Liver (tissue), 8 donors: ENCODE measurements at regions not wholly inside any gene's neighbourhood (a gene's known extent, or its start where the extent isn't known, plus 50 kb on each side); places are given as distances from the start of the nearest gene placed in this dataset.

Experiments
- DNase-seq: peaks from one replicate; pipeline ENCODE4 v3.0.0-alpha.2; 2017; ENCODE audit warnings: low spot score
- H3K27ac ChIP-seq, 2 donors: one replicate each; pipeline ENCODE4 v1.7.0; 2013; ENCODE audit warnings: inconsistent platforms in 2 of 2, low read length in 2 of 2, control low read depth in 1 of 2, low read depth in 1 of 2, mild to moderate bottlenecking in 1 of 2
- H3K27me3 ChIP-seq, 4 donors: one replicate each; pipeline versions ENCODE4 v1.6.1 to v1.7.0; 2013; ENCODE audit warnings: low read length in 3 of 4, inconsistent platforms in 1 of 4, mild to moderate bottlenecking in 1 of 4, moderate library complexity in 1 of 4; ENCODE audit not compliant: control insufficient read depth in 4 of 4, insufficient read depth in 4 of 4
- H3K36me3 ChIP-seq, 4 donors: one replicate each; pipeline versions ENCODE4 v1.6.1 to v1.7.0; 2013; ENCODE audit warnings: low read length in 3 of 4, mild to moderate bottlenecking in 3 of 4, low read depth in 1 of 4, moderate library complexity in 1 of 4; ENCODE audit not compliant: control insufficient read depth in 4 of 4, insufficient read depth in 3 of 4
- H3K4me1 ChIP-seq, 4 donors: one replicate each; pipeline versions ENCODE4 v1.6.1 to v1.7.0; 2013; ENCODE audit warnings: low read length in 3 of 4, mild to moderate bottlenecking in 3 of 4, moderate library complexity in 1 of 4; ENCODE audit not compliant: control insufficient read depth in 4 of 4, insufficient read depth in 4 of 4
- H3K4me3 ChIP-seq, 3 donors: one replicate each; pipeline versions ENCODE4 v1.6.1 to v1.7.0; 2013; ENCODE audit warnings: low read length in 3 of 3, control low read depth in 1 of 3, low read depth in 1 of 3, mild to moderate bottlenecking in 1 of 3
- H3K9ac ChIP-seq, 2 donors: one replicate each; pipeline ENCODE4 v1.7.0; 2013; ENCODE audit warnings: low read length in 2 of 2, mild to moderate bottlenecking in 2 of 2, moderate library complexity in 2 of 2, control low read depth in 1 of 2, low read depth in 1 of 2
- H3K9me3 ChIP-seq, 4 donors: one replicate each; pipeline versions ENCODE4 v1.6.1 to v1.7.0; 2013; ENCODE audit warnings: low read length in 3 of 4; ENCODE audit not compliant: control insufficient read depth in 4 of 4
- EGR1 ChIP-seq, 2 donors: IDR thresholded peaks; 2 replicates each; pipeline ENCODE4 v1.6.1; 2016 to 2018; ENCODE audit warnings: antibody characterized with exemption in 2 of 2, low read depth in 2 of 2
- FOXA1 ChIP-seq: IDR thresholded peaks from 2 replicates; pipeline ENCODE4 v1.6.1; 2016; ENCODE audit warnings: antibody characterized with exemption
- GABPA ChIP-seq, 2 donors: IDR thresholded peaks in 1 of 2; conservative IDR thresholded peaks in 1 of 2; 2 replicates each; pipeline ENCODE4 v1.6.1; 2016; ENCODE audit warnings: antibody characterized with exemption in 2 of 2, mild to moderate bottlenecking in 1 of 2, moderate library complexity in 1 of 2
- HNF4A ChIP-seq, 2 donors: conservative IDR thresholded peaks; 2 replicates each; pipeline ENCODE4 v1.6.1; 2016; ENCODE audit warnings: antibody characterized with exemption in 2 of 2, mild to moderate bottlenecking in 2 of 2
- HNF4G ChIP-seq: IDR thresholded peaks from 2 replicates; pipeline ENCODE4 v1.6.1; 2016; ENCODE audit warnings: antibody characterized with exemption
- JUND ChIP-seq, 2 donors: IDR thresholded peaks; 2 replicates each; pipeline ENCODE4 v1.6.1; 2016; ENCODE audit warnings: antibody characterized with exemption in 2 of 2
- NR2F2 ChIP-seq: IDR thresholded peaks from 2 replicates; pipeline ENCODE4 v1.6.1; 2016; ENCODE audit warnings: antibody characterized with exemption
- RAD21 ChIP-seq, 2 donors: IDR thresholded peaks; 2 replicates each; pipeline ENCODE4 v1.6.1; 2016; ENCODE audit warnings: antibody characterized with exemption in 2 of 2, mild to moderate bottlenecking in 2 of 2
- RXRA ChIP-seq, 2 donors: IDR thresholded peaks; 2 replicates each; pipeline ENCODE4 v1.6.1; 2017 to 2018; ENCODE audit warnings: antibody characterized with exemption in 2 of 2, mild to moderate bottlenecking in 1 of 2
- SP1 ChIP-seq: IDR thresholded peaks from 2 replicates; pipeline ENCODE4 v1.6.1; 2018; ENCODE audit warnings: antibody characterized with exemption, mild to moderate bottlenecking
- TAF1 ChIP-seq: conservative IDR thresholded peaks from 2 replicates; pipeline ENCODE4 v1.6.1; 2016; ENCODE audit warnings: antibody characterized with exemption, mild to moderate bottlenecking
- YY1 ChIP-seq: IDR thresholded peaks from 2 replicates; pipeline ENCODE4 v1.6.1; 2016; ENCODE audit warnings: antibody characterized with exemption, mild to moderate bottlenecking
- WGBS: extraction: QIAGEN DNeasy Blood & Tissue Kit; methylation state at CpG from one replicate; pipeline ENCODE4 v1.1.7; 2013; 5-methylcytosine and 5-hydroxymethylcytosine counted together
- TF ChIP-seq, protein P1 (sequence below): fragments of 150-350 bp; IDR thresholded peaks from 2 replicates; pipeline ENCODE4 v1.5.1; 2017; ENCODE audit warnings: improper control_type of control experiment, low read depth, low read length; ENCODE audit not compliant: missing input control
- TF ChIP-seq, protein P2 (sequence below): IDR thresholded peaks from 2 replicates; pipeline ENCODE4 v1.6.1; 2016; ENCODE audit warnings: antibody characterized with exemption
- TF ChIP-seq, protein P3 (sequence below): IDR thresholded peaks from 2 replicates; pipeline ENCODE4 v1.6.1; 2016; ENCODE audit warnings: antibody characterized with exemption
- TF ChIP-seq, protein P4 (sequence below): IDR thresholded peaks from 2 replicates; pipeline ENCODE4 v1.6.1; 2016; ENCODE audit warnings: antibody characterized with exemption, mild to moderate bottlenecking
- TF ChIP-seq, protein P5 (sequence below): IDR thresholded peaks from 2 replicates; pipeline ENCODE4 v1.6.1; 2016; ENCODE audit warnings: antibody characterized with exemption
- donor health status: healthy.
- donor health status: healthy.
- donor health status: healthy.
- donor health status: healthy.
- donor health status: healthy.

DNA sequence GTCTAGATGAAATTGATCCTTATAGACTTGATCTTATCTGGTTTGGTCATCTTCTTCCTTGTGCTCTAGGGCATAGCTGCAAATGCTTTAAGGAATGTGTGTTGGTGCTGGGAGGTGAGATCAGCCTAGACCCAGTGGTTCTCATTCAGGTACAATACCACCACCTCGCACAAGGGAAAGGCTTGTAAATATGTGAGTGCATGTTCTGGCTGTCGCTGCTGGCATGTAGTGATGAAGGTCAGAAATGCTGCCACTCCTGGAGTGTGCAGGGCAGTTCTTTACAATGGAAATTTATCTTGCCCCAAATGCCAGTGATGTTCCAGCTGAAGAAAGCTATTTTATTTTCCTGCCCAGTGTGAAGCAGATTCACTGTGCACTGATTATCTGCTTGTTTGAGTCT is 900.9 kb downstream of the QKI start:
- no peaks in the 10 kb centered on the region for H3K36me3 ChIP-seq
- peaks cover 0 to 2% (median 0%) of the 10 kb centered on the region in 4 donors for H3K9me3 ChIP-seq
- no peaks in the 10 kb centered on the region for H3K4me1 ChIP-seq
- TF ChIP-seq SP1 (no peak), HNF4G (no peak), RAD21 (IDR thresholded peaks at IDR 0.05) (no peak), FOXA1 (no peak), JUND (IDR thresholded peaks at IDR 0.05) (no peak), HNF4A (conservative IDR thresholded peaks at IDR 0.05) (no peak), TAF1 (no peak), YY1 (no peak)
- TF ChIP-seq, protein P1, sequence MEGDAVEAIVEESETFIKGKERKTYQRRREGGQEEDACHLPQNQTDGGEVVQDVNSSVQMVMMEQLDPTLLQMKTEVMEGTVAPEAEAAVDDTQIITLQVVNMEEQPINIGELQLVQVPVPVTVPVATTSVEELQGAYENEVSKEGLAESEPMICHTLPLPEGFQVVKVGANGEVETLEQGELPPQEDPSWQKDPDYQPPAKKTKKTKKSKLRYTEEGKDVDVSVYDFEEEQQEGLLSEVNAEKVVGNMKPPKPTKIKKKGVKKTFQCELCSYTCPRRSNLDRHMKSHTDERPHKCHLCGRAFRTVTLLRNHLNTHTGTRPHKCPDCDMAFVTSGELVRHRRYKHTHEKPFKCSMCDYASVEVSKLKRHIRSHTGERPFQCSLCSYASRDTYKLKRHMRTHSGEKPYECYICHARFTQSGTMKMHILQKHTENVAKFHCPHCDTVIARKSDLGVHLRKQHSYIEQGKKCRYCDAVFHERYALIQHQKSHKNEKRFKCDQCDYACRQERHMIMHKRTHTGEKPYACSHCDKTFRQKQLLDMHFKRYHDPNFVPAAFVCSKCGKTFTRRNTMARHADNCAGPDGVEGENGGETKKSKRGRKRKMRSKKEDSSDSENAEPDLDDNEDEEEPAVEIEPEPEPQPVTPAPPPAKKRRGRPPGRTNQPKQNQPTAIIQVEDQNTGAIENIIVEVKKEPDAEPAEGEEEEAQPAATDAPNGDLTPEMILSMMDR = no peak
- no peak for DNase-seq
- no peak overlapping the region for H3K9ac ChIP-seq
- H3K27me3 ChIP-seq = no peaks in the 10 kb centered on the region
- H3K27ac ChIP-seq = no peak overlapping the region
- 77% methylated on average over 2 of the region's 2 CpGs for WGBS
- no peak overlapping the region for H3K4me3 ChIP-seq

DNA sequence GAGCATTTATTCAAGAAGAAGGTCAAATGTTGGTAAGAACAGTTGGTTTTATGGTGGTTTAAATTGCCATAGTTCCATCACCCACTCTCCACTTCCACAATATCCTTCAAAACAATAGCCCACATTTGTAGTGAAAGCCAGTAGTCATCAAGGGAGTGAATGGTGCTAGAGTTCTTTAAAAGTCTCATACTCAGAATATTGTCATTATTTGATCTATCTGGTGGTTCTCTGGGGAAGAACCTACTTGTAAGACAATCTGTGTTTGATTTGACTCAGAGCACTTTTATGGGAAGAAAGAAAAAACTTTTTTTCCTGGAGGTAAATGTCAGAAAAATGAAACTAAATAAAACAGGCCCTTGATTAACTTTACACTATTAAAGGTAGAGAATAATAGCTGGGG is 893.8 kb downstream of the QKI start:
- H3K36me3 ChIP-seq = no peaks in the 10 kb centered on the region
- H3K27me3 ChIP-seq = no peaks in the 10 kb centered on the region
- no peak for DNase-seq
- peaks cover 0 to 3% (median under 1%) of the 10 kb centered on the region in 4 donors for H3K9me3 ChIP-seq
- H3K27ac ChIP-seq = no peak overlapping the region
- no peak overlapping the region for H3K9ac ChIP-seq
- no peaks in the 10 kb centered on the region for H3K4me1 ChIP-seq
- H3K4me3 ChIP-seq = no peak overlapping the region
- TF ChIP-seq, protein P2, sequence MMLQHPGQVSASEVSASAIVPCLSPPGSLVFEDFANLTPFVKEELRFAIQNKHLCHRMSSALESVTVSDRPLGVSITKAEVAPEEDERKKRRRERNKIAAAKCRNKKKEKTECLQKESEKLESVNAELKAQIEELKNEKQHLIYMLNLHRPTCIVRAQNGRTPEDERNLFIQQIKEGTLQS = no peak
- no peak for TF ChIP-seq NR2F2
- TF ChIP-seq EGR1 (IDR thresholded peaks at IDR 0.05; ENCODE audit: low read depth in 2 of 2) = no peak
- TF ChIP-seq HNF4G = no peak
- TF ChIP-seq, protein P3, sequence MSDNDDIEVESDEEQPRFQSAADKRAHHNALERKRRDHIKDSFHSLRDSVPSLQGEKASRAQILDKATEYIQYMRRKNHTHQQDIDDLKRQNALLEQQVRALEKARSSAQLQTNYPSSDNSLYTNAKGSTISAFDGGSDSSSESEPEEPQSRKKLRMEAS = no peak
- no peak for TF ChIP-seq RAD21 (IDR thresholded peaks at IDR 0.05)
- TF ChIP-seq, protein P4, sequence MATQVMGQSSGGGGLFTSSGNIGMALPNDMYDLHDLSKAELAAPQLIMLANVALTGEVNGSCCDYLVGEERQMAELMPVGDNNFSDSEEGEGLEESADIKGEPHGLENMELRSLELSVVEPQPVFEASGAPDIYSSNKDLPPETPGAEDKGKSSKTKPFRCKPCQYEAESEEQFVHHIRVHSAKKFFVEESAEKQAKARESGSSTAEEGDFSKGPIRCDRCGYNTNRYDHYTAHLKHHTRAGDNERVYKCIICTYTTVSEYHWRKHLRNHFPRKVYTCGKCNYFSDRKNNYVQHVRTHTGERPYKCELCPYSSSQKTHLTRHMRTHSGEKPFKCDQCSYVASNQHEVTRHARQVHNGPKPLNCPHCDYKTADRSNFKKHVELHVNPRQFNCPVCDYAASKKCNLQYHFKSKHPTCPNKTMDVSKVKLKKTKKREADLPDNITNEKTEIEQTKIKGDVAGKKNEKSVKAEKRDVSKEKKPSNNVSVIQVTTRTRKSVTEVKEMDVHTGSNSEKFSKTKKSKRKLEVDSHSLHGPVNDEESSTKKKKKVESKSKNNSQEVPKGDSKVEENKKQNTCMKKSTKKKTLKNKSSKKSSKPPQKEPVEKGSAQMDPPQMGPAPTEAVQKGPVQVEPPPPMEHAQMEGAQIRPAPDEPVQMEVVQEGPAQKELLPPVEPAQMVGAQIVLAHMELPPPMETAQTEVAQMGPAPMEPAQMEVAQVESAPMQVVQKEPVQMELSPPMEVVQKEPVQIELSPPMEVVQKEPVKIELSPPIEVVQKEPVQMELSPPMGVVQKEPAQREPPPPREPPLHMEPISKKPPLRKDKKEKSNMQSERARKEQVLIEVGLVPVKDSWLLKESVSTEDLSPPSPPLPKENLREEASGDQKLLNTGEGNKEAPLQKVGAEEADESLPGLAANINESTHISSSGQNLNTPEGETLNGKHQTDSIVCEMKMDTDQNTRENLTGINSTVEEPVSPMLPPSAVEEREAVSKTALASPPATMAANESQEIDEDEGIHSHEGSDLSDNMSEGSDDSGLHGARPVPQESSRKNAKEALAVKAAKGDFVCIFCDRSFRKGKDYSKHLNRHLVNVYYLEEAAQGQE = no peak
- TF ChIP-seq, protein P5, sequence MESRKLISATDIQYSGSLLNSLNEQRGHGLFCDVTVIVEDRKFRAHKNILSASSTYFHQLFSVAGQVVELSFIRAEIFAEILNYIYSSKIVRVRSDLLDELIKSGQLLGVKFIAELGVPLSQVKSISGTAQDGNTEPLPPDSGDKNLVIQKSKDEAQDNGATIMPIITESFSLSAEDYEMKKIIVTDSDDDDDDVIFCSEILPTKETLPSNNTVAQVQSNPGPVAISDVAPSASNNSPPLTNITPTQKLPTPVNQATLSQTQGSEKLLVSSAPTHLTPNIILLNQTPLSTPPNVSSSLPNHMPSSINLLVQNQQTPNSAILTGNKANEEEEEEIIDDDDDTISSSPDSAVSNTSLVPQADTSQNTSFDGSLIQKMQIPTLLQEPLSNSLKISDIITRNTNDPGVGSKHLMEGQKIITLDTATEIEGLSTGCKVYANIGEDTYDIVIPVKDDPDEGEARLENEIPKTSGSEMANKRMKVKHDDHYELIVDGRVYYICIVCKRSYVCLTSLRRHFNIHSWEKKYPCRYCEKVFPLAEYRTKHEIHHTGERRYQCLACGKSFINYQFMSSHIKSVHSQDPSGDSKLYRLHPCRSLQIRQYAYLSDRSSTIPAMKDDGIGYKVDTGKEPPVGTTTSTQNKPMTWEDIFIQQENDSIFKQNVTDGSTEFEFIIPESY = no peak
- no peak for TF ChIP-seq RXRA (IDR thresholded peaks at IDR 0.05)
- TF ChIP-seq TAF1 = no peak
- TF ChIP-seq, protein P1 = no peak
- no peak for TF ChIP-seq HNF4A (conservative IDR thresholded peaks at IDR 0.05)
- TF ChIP-seq SP1 = no peak
- TF ChIP-seq GABPA (IDR thresholded peaks at IDR 0.05 in 1 of 2, conservative IDR thresholded peaks at IDR 0.05 in 1 of 2) = no peak
- TF ChIP-seq YY1 = no peak
- TF ChIP-seq JUND (IDR thresholded peaks at IDR 0.05) = no peak
